ENCODE measurements at regions not wholly inside any gene's neighbourhood (a gene's known extent, or its start where the extent isn't known, plus 50 kb on each side); places are given as distances from the start of the nearest gene placed in this dataset.

GRCh38 chr1:87958201-87958600 lies 629.5 kb downstream of the LMO4 start:
- no peak for TF ChIP-seq CTCF (conservative IDR thresholded peaks at IDR 0.05; ENCODE audit: low read depth, low read length)
- no peak for TF ChIP-seq EZH2 (IDR thresholded peaks at IDR 0.05; ENCODE audit: low read length, unreplicated experiment)

Data from PC-3 (cell line).